22Rv1 (cell line): ENCODE measurements at regions not wholly inside any gene's neighbourhood (a gene's known extent, or its start where the extent isn't known, plus 50 kb on each side); places are given as distances from the start of the nearest gene placed in this dataset.

ENCODE experiments used
- CTCF ChIP-seq: fragments of 450-650 bp; IDR thresholded peaks from 2 replicates; pipeline ENCODE4 v1.5.1; 2017; ENCODE audit warnings: mild to moderate bottlenecking
- ZFX ChIP-seq: fragments of 450-650 bp; IDR thresholded peaks from 2 replicates; pipeline ENCODE4 v1.6.1; 2017; ENCODE audit warnings: antibody characterized with exemption, borderline replicate concordance

DNA sequence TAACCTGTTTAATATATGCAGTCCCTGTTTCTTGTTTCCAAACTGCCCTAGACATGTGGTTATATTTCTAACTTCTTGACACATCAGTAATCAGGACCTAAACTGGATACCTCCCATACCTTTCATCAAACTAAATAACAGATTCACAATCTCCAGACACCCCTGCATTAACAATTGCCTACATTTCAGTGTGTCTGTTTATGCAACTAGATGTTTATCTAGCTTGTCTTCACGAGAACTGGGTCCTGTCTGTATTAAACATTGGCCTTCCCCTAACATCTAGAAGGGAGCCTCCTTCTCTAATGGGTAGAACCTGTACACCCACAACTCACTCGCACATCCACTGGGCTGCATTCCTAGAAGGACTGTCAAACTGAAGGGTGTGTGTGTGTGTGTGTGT, 683.7 kb upstream of the FZD8 start:
- TF ChIP-seq CTCF (no peak), ZFX (no peak)
